IPS-18a (cell line): ENCODE measurements at regions not wholly inside any gene's neighbourhood (a gene's known extent, or its start where the extent isn't known, plus 50 kb on each side); places are given as distances from the start of the nearest gene placed in this dataset.

Source experiments
- H3K27ac ChIP-seq: one replicate; pipeline ENCODE4 v1.5.1; 2013; ENCODE audit warnings: low read length
- H3K27me3 ChIP-seq: one replicate; pipeline ENCODE4 v1.6.1; 2013; ENCODE audit warnings: mild to moderate bottlenecking, low read length; ENCODE audit not compliant: control insufficient read depth, insufficient read depth
- H3K36me3 ChIP-seq: one replicate; pipeline ENCODE4 v1.6.1; 2013; ENCODE audit warnings: low read depth, low read length; ENCODE audit not compliant: control insufficient read depth
- H3K4me1 ChIP-seq: one replicate; pipeline ENCODE4 v1.6.1; 2013; ENCODE audit warnings: low read depth, low read length; ENCODE audit not compliant: control insufficient read depth
- H3K4me3 ChIP-seq: one replicate; pipeline ENCODE4 v1.5.1; 2013; ENCODE audit warnings: low read length
- H3K9ac ChIP-seq: one replicate; pipeline ENCODE4 v1.6.1; 2013; ENCODE audit warnings: mild to moderate bottlenecking, low read length, moderate library complexity
- H3K9me3 ChIP-seq: one replicate; pipeline ENCODE4 v1.6.1; 2013; ENCODE audit warnings: low read depth, low read length; ENCODE audit not compliant: control insufficient read depth

DNA sequence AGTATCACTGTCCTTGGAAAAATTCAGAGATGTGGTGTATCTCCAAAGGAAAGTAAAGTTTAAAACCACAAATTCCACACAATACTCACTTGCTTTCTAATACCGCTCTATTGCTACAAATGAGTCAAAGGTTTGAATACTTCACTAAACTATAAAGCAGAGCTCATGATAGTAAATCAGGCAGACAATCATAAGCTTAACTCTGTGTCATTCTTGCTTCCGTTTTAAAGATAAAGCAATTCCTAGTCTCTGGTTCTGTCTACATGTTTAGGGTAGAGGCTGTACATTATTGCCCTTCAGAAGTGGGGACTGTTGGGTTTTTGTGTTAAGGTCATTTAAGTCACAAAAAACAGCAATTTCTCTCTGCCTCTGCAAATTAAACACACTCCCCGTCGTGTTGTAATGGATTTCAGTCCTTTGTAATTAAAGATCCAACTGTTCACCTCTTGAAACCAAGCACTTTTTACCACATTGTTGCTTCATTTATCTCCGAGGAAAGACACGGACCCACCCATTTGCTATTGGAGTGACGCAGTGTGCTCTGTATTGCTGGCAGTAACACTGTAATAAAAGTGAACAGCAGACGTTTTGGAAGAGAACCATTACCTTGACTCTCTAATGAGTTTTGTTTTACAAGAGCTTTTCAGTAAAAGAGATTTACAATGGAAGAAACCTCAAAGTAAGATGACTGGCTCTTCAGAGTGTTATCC is 83.1 kb upstream of the CNTNAP4 start:
- H3K4me1 ChIP-seq = peaks cover 12% of the 10 kb centered on the region
- no peaks in the 10 kb centered on the region for H3K27me3 ChIP-seq
- no peak overlapping the region for H3K4me3 ChIP-seq
- H3K9ac ChIP-seq = no peak overlapping the region
- H3K27ac ChIP-seq = no peak overlapping the region
- H3K9me3 ChIP-seq = no peaks in the 10 kb centered on the region
- H3K36me3 ChIP-seq = no peaks in the 10 kb centered on the region

DNA sequence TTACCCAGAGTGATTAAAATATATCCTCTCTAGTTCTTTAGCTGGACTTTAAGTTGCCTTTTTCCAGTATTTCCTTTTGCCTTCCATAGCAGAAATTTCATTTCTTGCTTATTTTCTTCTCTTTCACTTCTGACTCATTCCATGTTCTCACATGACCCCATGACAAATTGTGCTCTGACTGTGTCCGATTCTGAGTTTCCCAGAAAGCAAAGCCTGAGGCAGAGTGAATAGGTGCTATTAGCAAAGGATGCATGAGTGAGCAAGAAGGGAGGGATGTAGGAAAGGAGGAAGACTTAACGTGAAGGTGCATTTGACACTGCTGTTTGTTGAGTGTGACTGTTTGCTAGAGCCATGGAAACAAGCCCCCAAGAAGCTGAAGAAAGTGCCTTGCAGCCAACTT is 82.6 kb upstream of the CNTNAP4 start:
- H3K4me1 ChIP-seq = peaks cover 17% of the 10 kb centered on the region
- H3K36me3 ChIP-seq = no peaks in the 10 kb centered on the region
- H3K27me3 ChIP-seq = no peaks in the 10 kb centered on the region
- H3K4me3 ChIP-seq = no peak overlapping the region
- H3K9ac ChIP-seq = no peak overlapping the region
- no peak overlapping the region for H3K27ac ChIP-seq
- no peaks in the 10 kb centered on the region for H3K9me3 ChIP-seq

DNA sequence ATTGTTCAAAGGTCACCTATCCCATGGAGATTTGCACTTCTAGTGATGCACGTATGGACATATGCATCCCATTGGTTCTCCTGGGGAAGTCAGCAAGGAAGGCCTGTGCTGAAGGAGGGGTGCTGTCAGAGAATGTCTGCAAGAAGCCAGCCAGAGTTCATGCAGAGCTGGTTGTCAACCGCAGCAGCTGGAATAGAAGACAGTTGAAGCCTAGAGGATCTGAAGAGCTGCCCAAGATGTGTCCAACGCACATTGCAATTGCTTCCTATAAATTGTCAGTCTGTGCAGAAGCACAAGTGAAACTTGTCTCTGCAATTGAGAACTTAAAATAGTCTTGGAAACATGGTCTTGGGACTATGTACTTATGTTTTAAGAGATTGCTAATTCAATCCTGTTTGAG is 82.1 kb upstream of the CNTNAP4 start:
- Histone ChIP-seq H3K4me3 (no peak overlapping the region), H3K27ac (no peak overlapping the region), H3K9me3 (no peaks in the 10 kb centered on the region), H3K9ac (no peak overlapping the region), H3K36me3 (no peaks in the 10 kb centered on the region), H3K4me1 (peaks cover 21% of the 10 kb centered on the region), H3K27me3 (no peaks in the 10 kb centered on the region)

DNA sequence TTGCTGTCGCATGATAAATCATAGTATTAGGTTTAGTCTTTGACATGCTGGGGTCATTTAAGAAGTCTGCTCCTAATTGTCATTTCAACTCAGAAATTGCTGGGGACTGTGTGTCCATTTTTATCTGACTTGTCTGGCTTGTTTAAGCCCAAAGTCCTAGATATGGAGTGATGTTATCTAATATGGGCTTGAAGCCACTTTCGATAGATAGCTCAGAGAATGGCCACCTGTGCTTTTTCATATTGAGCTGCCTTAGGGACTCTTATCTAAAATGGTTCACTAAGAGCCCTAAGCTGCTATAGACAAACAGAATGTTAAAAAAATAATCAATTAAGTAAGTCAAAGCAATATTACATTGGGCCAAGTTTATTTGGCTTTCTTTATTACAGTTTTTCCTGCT is 81.6 kb upstream of the CNTNAP4 start:
- no peak overlapping the region for H3K9ac ChIP-seq
- H3K9me3 ChIP-seq = no peaks in the 10 kb centered on the region
- no peaks in the 10 kb centered on the region for H3K36me3 ChIP-seq
- no peaks in the 10 kb centered on the region for H3K27me3 ChIP-seq
- peaks cover 21% of the 10 kb centered on the region for H3K4me1 ChIP-seq
- H3K27ac ChIP-seq = no peak overlapping the region
- no peak overlapping the region for H3K4me3 ChIP-seq

DNA sequence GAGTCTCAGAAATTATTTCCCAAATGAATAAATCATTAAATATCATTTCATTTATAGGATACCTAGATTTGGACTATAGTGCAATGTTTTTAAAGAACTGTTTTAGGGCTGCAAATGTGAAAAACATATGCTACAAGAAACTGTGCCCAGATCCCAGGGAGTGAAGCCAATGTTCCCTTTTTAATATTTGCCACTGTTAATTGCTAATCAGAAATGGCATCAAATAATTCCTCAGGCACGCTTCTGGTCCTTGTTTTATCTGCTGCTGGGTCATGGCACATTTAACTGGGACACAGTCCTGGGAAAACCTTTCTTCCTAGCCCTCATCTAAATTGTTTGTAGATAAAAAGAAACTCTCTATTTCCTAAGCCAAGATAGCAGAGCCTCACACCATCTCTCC is 79.3 kb upstream of the CNTNAP4 start:
- Histone ChIP-seq H3K9me3 (no peaks in the 10 kb centered on the region), H3K4me1 (peaks cover 37% of the 10 kb centered on the region), H3K27ac (no peak overlapping the region), H3K4me3 (no peak overlapping the region), H3K27me3 (no peaks in the 10 kb centered on the region), H3K36me3 (no peaks in the 10 kb centered on the region), H3K9ac (no peak overlapping the region)

DNA sequence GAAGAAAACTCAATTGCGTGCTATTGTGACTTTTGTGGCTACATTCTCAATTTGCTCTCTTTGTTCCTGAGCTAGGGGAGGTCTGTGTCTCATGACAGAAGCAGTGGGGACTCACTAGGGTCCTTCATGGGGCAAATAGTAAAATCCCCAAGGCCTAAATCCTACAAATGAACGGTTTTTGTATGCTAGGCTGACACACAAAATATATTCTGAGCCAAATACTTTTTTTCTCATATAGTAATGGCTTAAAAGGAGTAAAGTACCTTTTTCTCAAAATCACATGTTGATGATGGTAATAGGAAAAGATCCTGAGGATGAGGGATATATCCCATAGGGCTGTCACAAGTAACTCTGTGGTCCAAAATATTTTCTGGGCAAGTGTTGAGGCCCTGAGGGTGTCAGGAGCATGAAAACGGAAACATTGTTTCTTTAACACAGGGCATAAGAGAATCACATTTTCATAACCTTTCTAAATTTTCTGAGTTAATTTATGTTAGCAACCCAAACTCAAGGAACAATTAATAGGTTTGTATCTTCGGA is 77.5 kb upstream of the CNTNAP4 start:
- Histone ChIP-seq H3K27me3 (no peaks in the 10 kb centered on the region), H3K4me3 (no peak overlapping the region), H3K36me3 (no peaks in the 10 kb centered on the region), H3K27ac (no peak overlapping the region), H3K4me1 (peaks cover 24% of the 10 kb centered on the region), H3K9me3 (no peaks in the 10 kb centered on the region), H3K9ac (no peak overlapping the region)

DNA sequence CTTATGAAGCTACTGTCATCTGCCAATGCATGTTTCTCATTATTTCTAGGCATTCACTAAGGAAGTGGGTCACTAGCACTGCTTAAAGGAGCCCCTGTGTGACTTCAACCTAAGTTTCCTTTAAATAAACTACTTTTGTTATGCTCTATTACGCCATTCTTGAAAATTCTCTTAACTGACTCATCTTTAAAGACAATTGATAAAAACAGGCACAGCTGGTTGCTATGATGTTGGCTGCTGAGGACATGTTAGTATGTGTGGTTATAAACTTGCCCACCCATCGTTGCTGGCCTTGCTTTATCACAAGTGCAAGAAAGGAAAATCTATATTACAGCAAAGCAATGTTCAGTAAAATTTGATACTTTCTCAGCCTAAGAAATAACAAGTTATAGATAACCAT is 75.8 kb upstream of the CNTNAP4 start:
- Histone ChIP-seq H3K9me3 (no peaks in the 10 kb centered on the region), H3K27me3 (no peaks in the 10 kb centered on the region), H3K4me3 (no peak overlapping the region), H3K36me3 (no peaks in the 10 kb centered on the region), H3K9ac (no peak overlapping the region), H3K4me1 (peaks cover 24% of the 10 kb centered on the region), H3K27ac (no peak overlapping the region)

DNA sequence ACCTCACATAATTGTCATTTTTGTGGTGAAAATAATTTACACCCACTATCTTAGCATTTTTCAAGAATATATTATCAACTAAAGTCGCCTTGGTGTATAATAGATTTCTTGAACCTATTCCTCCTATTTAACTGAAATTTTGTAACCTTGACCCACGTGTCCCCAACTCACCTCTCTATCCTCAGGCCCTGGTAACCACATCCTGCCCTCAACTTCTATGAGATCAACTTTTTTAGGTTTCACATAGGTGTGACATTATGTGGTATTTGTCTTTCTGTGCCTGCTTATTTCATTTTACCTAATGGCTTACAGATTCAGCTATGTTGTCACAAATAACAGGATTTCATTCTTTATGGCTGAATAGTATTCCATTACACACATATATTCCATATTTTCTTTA is 73.0 kb upstream of the CNTNAP4 start:
- Histone ChIP-seq H3K36me3 (no peaks in the 10 kb centered on the region), H3K27me3 (no peaks in the 10 kb centered on the region), H3K4me3 (no peak overlapping the region), H3K27ac (no peak overlapping the region), H3K4me1 (peaks cover 36% of the 10 kb centered on the region), H3K9ac (no peak overlapping the region), H3K9me3 (no peaks in the 10 kb centered on the region)

DNA sequence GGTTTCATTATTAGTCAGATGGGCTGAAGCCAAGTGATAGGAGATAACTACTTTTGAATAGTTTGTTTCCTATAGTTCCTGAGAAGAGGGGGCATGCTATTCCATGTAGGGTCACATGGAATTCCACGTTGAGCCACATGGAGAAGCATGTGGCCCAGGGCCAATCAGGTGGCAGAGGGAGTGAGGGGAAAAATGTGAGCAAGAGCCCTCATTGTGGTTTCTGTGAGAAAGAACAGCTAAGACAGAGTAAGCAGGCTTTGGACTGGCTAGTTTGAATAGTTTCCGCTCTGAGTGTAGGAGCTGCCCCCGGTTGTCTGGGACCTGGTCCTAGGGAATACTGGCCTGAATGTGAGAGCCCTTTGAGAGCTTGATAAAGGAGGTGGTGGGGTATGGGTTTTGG is 69.9 kb upstream of the CNTNAP4 start:
- H3K4me1 ChIP-seq = peaks cover 32% of the 10 kb centered on the region
- no peaks in the 10 kb centered on the region for H3K36me3 ChIP-seq
- H3K9me3 ChIP-seq = no peaks in the 10 kb centered on the region
- H3K4me3 ChIP-seq = no peak overlapping the region
- H3K9ac ChIP-seq = no peak overlapping the region
- H3K27ac ChIP-seq = no peak overlapping the region
- no peaks in the 10 kb centered on the region for H3K27me3 ChIP-seq

DNA sequence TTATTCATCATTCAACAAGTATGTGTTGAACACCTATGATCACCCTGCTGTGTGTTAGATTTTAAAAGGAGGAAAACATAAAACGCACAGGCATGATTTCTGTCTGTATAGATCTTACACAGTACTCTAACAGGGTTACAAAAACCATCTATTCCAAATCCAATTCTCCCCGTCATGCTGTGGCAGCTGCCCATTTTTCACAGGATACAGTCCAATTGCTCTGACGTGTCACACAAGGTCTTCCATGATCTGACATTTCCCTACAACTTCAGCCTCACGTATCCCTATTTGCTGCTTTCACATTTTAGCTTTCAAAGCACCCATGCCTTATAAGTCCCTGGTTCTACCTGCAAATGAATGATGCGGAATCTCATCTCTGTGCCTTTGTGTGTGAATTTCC is 67.0 kb upstream of the CNTNAP4 start:
- H3K27me3 ChIP-seq = no peaks in the 10 kb centered on the region
- peaks cover 35% of the 10 kb centered on the region for H3K4me1 ChIP-seq
- H3K4me3 ChIP-seq = no peak overlapping the region
- H3K36me3 ChIP-seq = no peaks in the 10 kb centered on the region
- no peak overlapping the region for H3K27ac ChIP-seq
- H3K9ac ChIP-seq = no peak overlapping the region
- H3K9me3 ChIP-seq = peaks cover 8% of the 10 kb centered on the region

DNA sequence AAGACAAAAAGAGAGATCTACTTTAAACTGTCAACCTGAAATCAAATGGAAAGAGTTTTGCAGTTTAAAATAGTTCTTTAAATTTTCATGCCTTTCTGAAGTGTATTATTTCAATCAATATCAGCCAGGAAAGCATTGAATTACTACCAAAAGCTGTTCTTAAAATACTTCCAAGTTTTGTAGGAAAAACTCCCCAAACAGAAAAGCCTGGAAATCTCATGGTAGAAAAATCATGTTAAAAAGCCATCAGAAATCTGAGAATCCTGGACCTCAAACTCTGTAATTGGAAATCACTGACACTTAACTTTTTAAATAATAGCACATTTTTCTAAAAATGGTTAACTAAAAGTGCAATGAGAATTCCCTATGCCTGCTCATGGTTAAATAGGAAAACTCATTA is 63.3 kb upstream of the CNTNAP4 start:
- Histone ChIP-seq H3K4me1 (peaks cover 26% of the 10 kb centered on the region), H3K27me3 (peaks cover 4% of the 10 kb centered on the region), H3K9ac (no peak overlapping the region), H3K9me3 (peaks cover 8% of the 10 kb centered on the region), H3K27ac (no peak overlapping the region), H3K36me3 (no peaks in the 10 kb centered on the region), H3K4me3 (no peak overlapping the region)

DNA sequence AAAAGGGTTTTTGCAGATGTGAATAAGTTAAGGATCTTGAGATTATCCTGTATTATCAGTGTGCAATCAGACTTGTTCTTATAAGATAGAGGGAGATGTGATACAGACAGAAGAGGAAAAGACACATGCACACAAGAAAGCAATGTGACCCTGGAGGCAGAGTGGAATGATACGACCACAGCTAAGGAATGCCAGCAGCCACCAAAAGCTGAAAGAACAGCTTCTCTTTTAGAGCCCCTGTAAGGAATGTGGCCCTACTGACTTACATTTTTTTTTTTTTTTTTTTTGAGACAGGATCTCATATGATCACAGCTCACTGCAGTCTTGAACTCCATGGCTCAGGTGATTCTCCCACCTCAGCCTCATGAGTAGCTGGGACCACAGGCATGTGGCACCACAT is 62.3 kb upstream of the CNTNAP4 start:
- H3K9me3 ChIP-seq = peaks cover 8% of the 10 kb centered on the region

More for the DNA sequence above, 62.3 kb upstream of the CNTNAP4 start:
- H3K4me3 ChIP-seq = no peak overlapping the region
- peaks cover 16% of the 10 kb centered on the region for H3K4me1 ChIP-seq
- no peak overlapping the region for H3K9ac ChIP-seq
- peaks cover 9% of the 10 kb centered on the region for H3K27me3 ChIP-seq
- no peaks in the 10 kb centered on the region for H3K36me3 ChIP-seq
- no peak overlapping the region for H3K27ac ChIP-seq
